Lower leg skin (tissue), 3 donors: ENCODE measurements at regions not wholly inside any gene's neighbourhood (a gene's known extent, or its start where the extent isn't known, plus 50 kb on each side); places are given as distances from the start of the nearest gene placed in this dataset.

Experiments
- POLR2A ChIP-seq, 2 donors: fragments of 450-650 bp; IDR thresholded peaks; one replicate each; pipeline ENCODE4 v1.6.1; 2016 to 2017; ENCODE audit warnings: antibody characterized with exemption in 2 of 2, mild to moderate bottlenecking in 1 of 2, moderate library complexity in 1 of 2
- TF ChIP-seq, protein P1 (sequence below), 3 donors: fragments of 450-650 bp; IDR thresholded peaks; one replicate each; pipeline ENCODE4 v1.5.1; 2016; ENCODE audit warnings: antibody characterized with exemption in 3 of 3, mild to moderate bottlenecking in 3 of 3, moderate library complexity in 2 of 3

DNA sequence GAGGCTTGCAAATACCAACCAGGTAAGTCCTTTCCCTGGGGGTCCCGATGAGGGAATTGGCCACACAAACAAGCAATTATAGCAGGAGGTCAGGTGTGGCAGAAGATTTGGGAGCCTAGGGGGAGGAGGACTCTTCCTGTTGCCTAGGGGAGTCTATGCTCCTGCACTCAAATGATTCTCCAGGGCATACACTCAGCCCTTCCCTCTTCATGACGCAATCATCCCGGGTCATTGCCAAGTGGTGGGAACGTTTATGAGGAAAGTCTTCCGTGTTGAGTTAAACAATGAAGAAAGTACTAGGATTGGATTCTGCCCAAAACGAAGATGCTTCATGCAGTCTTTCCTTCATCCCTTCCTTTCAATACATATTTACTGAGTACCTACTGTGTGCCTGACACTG lies 186.5 kb upstream of the TSHZ2 start:
- TF ChIP-seq, protein P1, sequence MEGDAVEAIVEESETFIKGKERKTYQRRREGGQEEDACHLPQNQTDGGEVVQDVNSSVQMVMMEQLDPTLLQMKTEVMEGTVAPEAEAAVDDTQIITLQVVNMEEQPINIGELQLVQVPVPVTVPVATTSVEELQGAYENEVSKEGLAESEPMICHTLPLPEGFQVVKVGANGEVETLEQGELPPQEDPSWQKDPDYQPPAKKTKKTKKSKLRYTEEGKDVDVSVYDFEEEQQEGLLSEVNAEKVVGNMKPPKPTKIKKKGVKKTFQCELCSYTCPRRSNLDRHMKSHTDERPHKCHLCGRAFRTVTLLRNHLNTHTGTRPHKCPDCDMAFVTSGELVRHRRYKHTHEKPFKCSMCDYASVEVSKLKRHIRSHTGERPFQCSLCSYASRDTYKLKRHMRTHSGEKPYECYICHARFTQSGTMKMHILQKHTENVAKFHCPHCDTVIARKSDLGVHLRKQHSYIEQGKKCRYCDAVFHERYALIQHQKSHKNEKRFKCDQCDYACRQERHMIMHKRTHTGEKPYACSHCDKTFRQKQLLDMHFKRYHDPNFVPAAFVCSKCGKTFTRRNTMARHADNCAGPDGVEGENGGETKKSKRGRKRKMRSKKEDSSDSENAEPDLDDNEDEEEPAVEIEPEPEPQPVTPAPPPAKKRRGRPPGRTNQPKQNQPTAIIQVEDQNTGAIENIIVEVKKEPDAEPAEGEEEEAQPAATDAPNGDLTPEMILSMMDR (IDR thresholded peaks at IDR 0.05): no peak
- no peak for TF ChIP-seq POLR2A (IDR thresholded peaks at IDR 0.05)
